ENCODE measurements at regions not wholly inside any gene's neighbourhood (a gene's known extent, or its start where the extent isn't known, plus 50 kb on each side); places are given as distances from the start of the nearest gene placed in this dataset.

- DNase-seq (ENCODE audit: low spot score) = no peak
- in situ Hi-C loops (cut with MboI; ENCODE audit: low sequenced_read_pairs, unreplicated experiment) = loop anchor here (25.0 kb wide), 1 partner anchor 476 kb away; no protein-coding TSS in a partner anchor
- TF ChIP-seq CTCF (IDR thresholded peaks at IDR 0.05; ENCODE audit: borderline replicate concordance, control extremely low read depth, extremely low read depth, insufficient read depth, missing control alignments) = no peak
Measured at GRCh38 chr5:126335886-126336285, 87.3 kb upstream of the GRAMD2B start.

DNA sequence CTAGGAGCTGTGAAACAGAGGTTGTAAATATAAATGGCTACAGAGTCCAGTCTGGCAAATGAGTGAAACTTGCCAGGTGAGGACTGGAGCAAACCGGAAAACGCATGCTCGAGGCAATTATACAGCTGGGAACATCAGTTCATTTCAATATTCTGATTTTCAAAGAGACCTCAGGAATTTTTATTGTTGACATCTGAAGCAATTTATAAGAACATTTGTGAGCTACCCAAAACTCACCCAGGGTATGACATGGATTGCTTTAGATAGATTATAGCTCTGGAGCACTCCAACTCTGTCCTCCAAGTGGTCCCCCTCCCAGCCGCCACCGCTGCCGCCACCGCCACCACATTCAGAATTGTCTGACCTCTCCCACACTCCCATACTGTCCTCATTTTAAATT lies 84.6 kb upstream of the GRAMD2B start:
- in situ Hi-C loops (cut with MboI; ENCODE audit: low sequenced_read_pairs, unreplicated experiment) = loop anchor here (25.0 kb wide), 1 partner anchor 474 kb away; no protein-coding TSS in a partner anchor
- TF ChIP-seq CTCF (IDR thresholded peaks at IDR 0.05; ENCODE audit: borderline replicate concordance, control extremely low read depth, extremely low read depth, insufficient read depth, missing control alignments) = no peak
- DNase-seq (ENCODE audit: low spot score) = no peak

DNA sequence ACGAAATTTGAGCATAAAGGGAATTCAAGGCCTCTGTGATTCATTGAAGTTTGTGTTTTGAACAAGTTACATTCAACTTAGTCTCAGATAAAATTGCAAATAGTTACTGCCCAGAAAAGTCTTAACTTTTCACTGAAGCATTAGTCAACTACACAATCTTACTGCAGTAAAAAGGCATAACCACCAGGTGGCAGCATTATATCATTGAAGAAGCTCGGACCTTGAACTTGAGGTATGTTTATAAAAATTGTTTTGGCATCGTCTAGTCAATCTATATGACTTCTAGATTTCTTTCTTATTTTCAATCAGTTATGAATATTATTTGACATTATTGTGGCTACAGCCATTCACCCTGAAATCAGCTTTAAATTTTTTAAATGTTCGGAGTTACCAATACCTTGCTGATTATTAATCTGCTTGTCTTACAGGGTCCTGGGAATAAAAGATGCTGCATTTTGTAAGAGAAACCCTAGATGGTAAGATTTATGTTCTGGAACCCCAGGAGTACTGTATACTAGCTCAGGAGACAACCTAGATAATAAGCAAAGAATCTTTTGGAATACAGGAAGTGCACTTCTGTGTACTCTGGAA lies 83.9 kb upstream of the GRAMD2B start:
- peak; percentile 73 for TF ChIP-seq CTCF (IDR thresholded peaks at IDR 0.05; ENCODE audit: borderline replicate concordance, control extremely low read depth, extremely low read depth, insufficient read depth, missing control alignments)
- peak; percentile 65 for DNase-seq (ENCODE audit: low spot score)
- in situ Hi-C loops (cut with MboI; ENCODE audit: low sequenced_read_pairs, unreplicated experiment) = loop anchor here (25.0 kb wide), 1 partner anchor 473 kb away; no protein-coding TSS in a partner anchor

DNA sequence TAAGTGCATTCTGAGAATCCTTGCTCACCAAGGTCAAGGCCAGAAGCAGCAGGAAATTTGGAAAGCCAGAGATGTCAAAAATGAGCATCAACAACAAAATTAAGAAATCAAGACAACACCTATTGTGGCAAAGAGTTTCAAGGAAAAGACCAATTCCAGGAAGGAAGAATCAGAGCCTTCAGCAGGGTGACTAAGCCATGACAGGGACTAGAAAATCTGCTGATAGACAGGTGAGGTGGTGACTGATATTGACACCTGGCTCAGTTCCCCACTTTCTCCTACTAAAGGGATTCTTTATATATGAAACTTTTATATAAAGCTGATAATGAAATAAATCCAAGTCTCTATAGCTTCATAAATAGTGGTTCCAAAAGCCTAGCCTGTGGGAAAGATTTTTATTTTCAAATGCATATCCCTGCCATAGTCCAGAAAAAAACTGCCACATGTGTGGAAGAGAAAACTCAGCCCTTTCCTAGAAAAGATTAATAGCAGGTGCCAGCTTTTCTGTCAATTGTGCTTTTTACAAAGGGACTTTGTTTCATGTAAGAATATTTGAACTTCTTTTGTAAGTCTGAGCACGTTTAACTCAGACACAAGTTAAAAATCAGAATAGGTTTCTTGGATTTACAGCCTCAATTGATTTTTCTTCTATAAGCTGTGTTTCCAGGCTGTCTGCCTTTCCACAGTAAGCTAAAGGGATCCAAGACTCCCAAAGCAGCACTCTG lies 81.1 kb upstream of the GRAMD2B start:
- no peak for TF ChIP-seq CTCF (IDR thresholded peaks at IDR 0.05; ENCODE audit: borderline replicate concordance, control extremely low read depth, extremely low read depth, insufficient read depth, missing control alignments)
- in situ Hi-C loops (cut with MboI; ENCODE audit: low sequenced_read_pairs, unreplicated experiment) = loop anchor here (25.0 kb wide), 1 partner anchor 470 kb away; no protein-coding TSS in a partner anchor
- no peak for DNase-seq (ENCODE audit: low spot score)

- no peak for DNase-seq (ENCODE audit: low spot score)
- in situ Hi-C loops (cut with MboI; ENCODE audit: low sequenced_read_pairs, unreplicated experiment) = loop anchor here (25.0 kb wide), 1 partner anchor 463 kb away; no protein-coding TSS in a partner anchor
- TF ChIP-seq CTCF (IDR thresholded peaks at IDR 0.05; ENCODE audit: borderline replicate concordance, control extremely low read depth, extremely low read depth, insufficient read depth, missing control alignments) = no peak
Measured at GRCh38 chr5:126348855-126349635, 74.2 kb upstream of the GRAMD2B start.

- in situ Hi-C loops (cut with MboI; ENCODE audit: low sequenced_read_pairs, unreplicated experiment) = loop anchor here (5.0 kb wide), 1 partner anchor 186 kb away; no protein-coding TSS in a partner anchor
Measured at GRCh38 chr5:126351153-126351552, 72.1 kb upstream of the GRAMD2B start.

More at GRCh38 chr5:126351153-126351552, 72.1 kb upstream of the GRAMD2B start:
- no peak for TF ChIP-seq CTCF (IDR thresholded peaks at IDR 0.05; ENCODE audit: borderline replicate concordance, control extremely low read depth, extremely low read depth, insufficient read depth, missing control alignments)
- DNase-seq (ENCODE audit: low spot score) = no peak

Data from GM13976 (cell line).